HG02798 (cell line): ENCODE measurements at regions not wholly inside any gene's neighbourhood (a gene's known extent, or its start where the extent isn't known, plus 50 kb on each side); places are given as distances from the start of the nearest gene placed in this dataset.
"Not testable (repeated sequence)": the region's sequence is repeated elsewhere in the genome, so short reads cannot be mapped to it uniquely, and the experiment has no call there.

ENCODE experiments used
- ATAC-seq: cut with Tn5 transposase; IDR thresholded peaks from one replicate; pipeline ENCODE4 v1.9.1; 2021; ENCODE audit warnings: mild to moderate bottlenecking; ENCODE audit not compliant: unreplicated experiment, poor library complexity

GRCh38 chr14:65153101-65153500, 50.8 kb upstream of the MAX start:
- no peak for ATAC-seq

- ATAC-seq, result peak; percentile 77
Measured at GRCh38 chr14:65156568-65157366, 54.5 kb upstream of the MAX start.

- ATAC-seq, result peak; percentile 71
Measured at GRCh38 chr14:65159281-65160062, 57.2 kb upstream of the MAX start.

GRCh38 chr14:65160091-65160490, 57.8 kb upstream of the MAX start:
- no peak for ATAC-seq

GRCh38 chr14:65162031-65162430, 59.7 kb upstream of the MAX start:
- no peak for ATAC-seq

GRCh38 chr14:65164068-65164824, 61.9 kb upstream of the MAX start:
- no peak for ATAC-seq

- ATAC-seq, result no peak
Measured at GRCh38 chr14:65164825-65165135, 62.5 kb upstream of the MAX start.

GRCh38 chr14:65167072-65167645, 64.8 kb upstream of the MAX start:
- ATAC-seq, result no peak

GRCh38 chr14:65168840-65169239, 66.5 kb upstream of the MAX start:
- no peak for ATAC-seq

GRCh38 chr14:65169351-65169750, 67.0 kb upstream of the MAX start:
- peak; percentile 93 for ATAC-seq

- ATAC-seq, result no peak
Measured at GRCh38 chr14:65170318-65170717, 68.0 kb upstream of the MAX start.

GRCh38 chr14:65170768-65171507, 68.6 kb upstream of the MAX start:
- ATAC-seq, result no peak

GRCh38 chr14:65173973-65174693, 71.8 kb upstream of the MAX start:
- no peak for ATAC-seq

- no peak for ATAC-seq
Measured at GRCh38 chr14:65174783-65175182, 72.5 kb upstream of the MAX start.

GRCh38 chr14:65177551-65177950, 75.2 kb upstream of the MAX start:
- no peak for ATAC-seq

GRCh38 chr14:65179231-65179630, 76.9 kb upstream of the MAX start:
- ATAC-seq, result not testable (repeated sequence)

GRCh38 chr14:65179918-65180724, 77.8 kb upstream of the MAX start:
- peak; percentile 92 for ATAC-seq

GRCh38 chr14:65180725-65181025, 78.4 kb upstream of the MAX start:
- ATAC-seq, result peak; percentile 1
